B cell (primary cell): ENCODE measurements at regions not wholly inside any gene's neighbourhood (a gene's known extent, or its start where the extent isn't known, plus 50 kb on each side); places are given as distances from the start of the nearest gene placed in this dataset.
"Not testable (repeated sequence)": the region's sequence is repeated elsewhere in the genome, so short reads cannot be mapped to it uniquely, and the experiment has no call there.

Source experiments
- ATAC-seq: fragments of 200-7000 bp; cut with Tn5 transposase; one replicate; pipeline ENCODE4 v1.10.0; 2021; ENCODE audit warnings: low read depth, mild to moderate bottlenecking, moderate number of reproducible peaks, moderate library complexity
- CTCF ChIA-PET: fragments of 350-600 bp; sonication (Branson Sonifier 250); formaldehyde crosslinking; loops from one replicate; lab custom pipeline; 2021; ENCODE audit warnings: antibody characterized with exemption, inconsistent platforms; lab: Charles Lee
- POLR2A ChIA-PET: fragments of 350-600 bp; sonication (Branson Sonifier 250); formaldehyde crosslinking; loops from one replicate; lab custom pipeline; 2021; ENCODE audit warnings: antibody characterized with exemption; lab: Charles Lee
- DNase-seq: peaks from one replicate; pipeline ENCODE4 v3.0.0; 2013
- H2AFZ ChIP-seq: 2 replicates; pipeline ENCODE4 v1.6.1; 2012; ENCODE audit warnings: mild to moderate bottlenecking, low read depth, low read length; ENCODE audit not compliant: insufficient read depth, poor library complexity, severe bottlenecking
- H3K27ac ChIP-seq, 2 donors: 1 replicate in 1 of 2; 2 replicates in 1 of 2; pipeline ENCODE4 v1.5.1; 2012 to 2013; ENCODE audit warnings: low read length in 2 of 2, mild to moderate bottlenecking in 2 of 2, moderate library complexity in 1 of 2
- H3K27me3 ChIP-seq, 4 experiments: fragments of 200-600 bp in 1 of 4; sonication (generic) in 1 of 4; replicated peaks in 1 of 4; 1 replicate in 2 of 4; 2 replicates in 2 of 4; pipeline versions ENCODE4 v1.6.1 to v1.7.0; 2013 to 2016; ENCODE audit warnings: low read length in 3 of 4, mild to moderate bottlenecking in 2 of 4, mixed read lengths in 1 of 4, moderate library complexity in 1 of 4; ENCODE audit not compliant: insufficient read depth in 4 of 4, control insufficient read depth in 3 of 4; ENCODE audit errors: control extremely low read depth in 1 of 4
- H3K36me3 ChIP-seq, 2 experiments: replicated peaks in 1 of 2; 1 replicate in 1 of 2; 2 replicates in 1 of 2; pipeline versions ENCODE4 v1.6.1 to v1.7.1; 2013; ENCODE audit warnings: low read length in 1 of 2; ENCODE audit not compliant: insufficient read depth in 2 of 2, control insufficient read depth in 1 of 2; ENCODE audit errors: control extremely low read depth in 1 of 2, extremely low read depth in 1 of 2
- H3K4me1 ChIP-seq, 2 donors: fragments of 200-600 bp in 1 of 2; sonication (generic) in 1 of 2; 1 replicate in 1 of 2; 2 replicates in 1 of 2; pipeline versions ENCODE4 v1.5.1 to v1.6.1; 2013 to 2017; ENCODE audit warnings: low read length in 2 of 2; ENCODE audit not compliant: control insufficient read depth in 2 of 2, insufficient read depth in 2 of 2
- H3K4me2 ChIP-seq: replicated peaks from 2 replicates; pipeline ENCODE3; 2012; ENCODE audit warnings: mild to moderate bottlenecking, low read depth, low read length; ENCODE audit not compliant: poor library complexity, severe bottlenecking
- H3K4me3 ChIP-seq, 5 experiments: fragments of 200-600 bp in 1 of 5; sonication (generic) in 1 of 5; 1 replicate in 3 of 5; 2 replicates in 2 of 5; pipeline versions ENCODE4 v1.5.1 to v1.7.0; 2011 to 2016; ENCODE audit warnings: low read length in 4 of 5, mild to moderate bottlenecking in 4 of 5, low read depth in 2 of 5, control low read depth in 1 of 5, moderate library complexity in 1 of 5; ENCODE audit not compliant: insufficient read depth in 1 of 5; ENCODE audit errors: control extremely low read depth in 1 of 5, extremely low read depth in 1 of 5
- H3K79me2 ChIP-seq: fragments of 200-600 bp; sonication (generic); one replicate; pipeline ENCODE4 v1.6.0; 2016; ENCODE audit warnings: low read length; ENCODE audit not compliant: control insufficient read depth, insufficient read depth
- H3K9ac ChIP-seq: fragments of 200-600 bp; sonication (generic); 2 replicates; pipeline ENCODE4 v1.6.1; 2017; ENCODE audit warnings: mild to moderate bottlenecking, low read length, moderate library complexity
- H3K9me3 ChIP-seq, 3 donors: one replicate each; pipeline versions ENCODE4 v1.6.1 to v1.7.1; 2013; ENCODE audit warnings: low read length in 2 of 3; ENCODE audit not compliant: control insufficient read depth in 2 of 3, insufficient read depth in 1 of 3; ENCODE audit errors: control extremely low read depth in 1 of 3
- H4K20me1 ChIP-seq: 2 replicates; pipeline ENCODE4 v1.6.0; 2012; ENCODE audit warnings: mild to moderate bottlenecking, low read length; ENCODE audit not compliant: insufficient read depth, control insufficient read depth, poor library complexity, severe bottlenecking
- H3K27ac Mint-ChIP-seq: one replicate; pipeline ENCODE4 v1.8.0; 2021; ENCODE audit warnings: mixed read lengths
- H3K27me3 Mint-ChIP-seq: one replicate; pipeline ENCODE4 v1.8.0; 2021; ENCODE audit warnings: mixed read lengths
- H3K4me1 Mint-ChIP-seq: one replicate; pipeline ENCODE4 v1.8.0; 2021; ENCODE audit warnings: mixed read lengths
- H3K4me3 Mint-ChIP-seq: one replicate; pipeline ENCODE4 v1.8.0; 2021; ENCODE audit warnings: mixed read lengths
- H3K9me3 Mint-ChIP-seq: one replicate; pipeline ENCODE4 v1.8.0; 2022; ENCODE audit warnings: mixed read lengths; ENCODE audit not compliant: insufficient read depth
- EZH2 ChIP-seq: IDR thresholded peaks from 2 replicates; pipeline ENCODE4 v1.6.1; 2012; ENCODE audit warnings: borderline replicate concordance, low read depth, mild to moderate bottlenecking, moderate library complexity, low read length; ENCODE audit not compliant: insufficient read depth, poor library complexity, severe bottlenecking
- WGBS: methylation state at CpG from one replicate; pipeline ENCODE4 v1.1.5; 2013; ENCODE audit warnings: missing lambda C conversion rate; ENCODE audit not compliant: insufficient coverage; 5-methylcytosine and 5-hydroxymethylcytosine counted together
- intact Hi-C: fragments of 100-400 bp; cut with micrococcal nuclease; formaldehyde crosslinking; loops from one replicate; pipeline ENCODE4 v1.10.0; 2022
- TF ChIP-seq, protein P1 (sequence below): fragments of 200-600 bp; IDR thresholded peaks from one replicate; pipeline ENCODE4 v1.8.0; 2022; ENCODE audit warnings: antibody characterized with exemption, mild to moderate bottlenecking

DNA sequence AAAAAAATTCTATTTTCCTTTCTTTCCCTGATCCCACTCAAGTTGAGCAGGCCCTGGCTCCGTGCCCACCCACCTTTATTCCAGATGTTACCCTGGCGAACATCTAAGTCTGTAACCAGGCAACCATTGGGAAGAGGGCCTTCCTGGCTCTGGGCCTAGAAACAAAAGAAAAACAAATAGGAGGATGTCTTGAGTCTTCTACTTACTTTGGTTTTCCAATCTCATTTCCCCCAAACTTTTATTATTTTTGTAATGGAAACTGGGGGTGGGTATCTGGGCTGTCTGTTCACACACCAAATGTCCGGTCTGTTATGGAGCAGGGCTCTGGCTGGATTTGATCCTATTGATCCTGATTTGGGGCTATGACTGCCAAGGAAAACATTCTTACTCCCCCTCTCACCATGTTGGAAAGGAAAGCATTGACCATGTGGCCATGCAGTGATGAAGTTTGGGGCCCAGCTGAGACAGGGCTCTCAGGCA lies 744.1 kb downstream of the DHX35 start:
- intact Hi-C loops = no loop called here
- Mint-ChIP-seq H3K9me3 (no peaks in the 10 kb centered on the region), H3K4me1 (peaks cover 4% of the 10 kb centered on the region), H3K27me3 (no peaks in the 10 kb centered on the region), H3K27ac (no peak overlapping the region), H3K4me3 (no peak overlapping the region)
- Histone ChIP-seq H3K4me1 (no peaks in the 10 kb centered on the region), H3K79me2 (no peaks in the 10 kb centered on the region), H3K36me3 (no peaks in the 10 kb centered on the region), H2AFZ (no peak overlapping the region), H3K4me3 (no peak overlapping the region), H3K4me2 (no peak overlapping the region), H3K9ac (no peak overlapping the region), H3K27ac (no peak overlapping the region), H3K9me3 (no peaks in the 10 kb centered on the region), H4K20me1 (no peaks in the 10 kb centered on the region), H3K27me3 (no peaks in the 10 kb centered on the region)
- ATAC-seq = no peak
- WGBS = no CpG with 5 or more reads among the region's 3 CpGs
- CTCF ChIA-PET = no interaction called here
- POLR2A ChIA-PET = no interaction called here
- TF ChIP-seq, protein P1, sequence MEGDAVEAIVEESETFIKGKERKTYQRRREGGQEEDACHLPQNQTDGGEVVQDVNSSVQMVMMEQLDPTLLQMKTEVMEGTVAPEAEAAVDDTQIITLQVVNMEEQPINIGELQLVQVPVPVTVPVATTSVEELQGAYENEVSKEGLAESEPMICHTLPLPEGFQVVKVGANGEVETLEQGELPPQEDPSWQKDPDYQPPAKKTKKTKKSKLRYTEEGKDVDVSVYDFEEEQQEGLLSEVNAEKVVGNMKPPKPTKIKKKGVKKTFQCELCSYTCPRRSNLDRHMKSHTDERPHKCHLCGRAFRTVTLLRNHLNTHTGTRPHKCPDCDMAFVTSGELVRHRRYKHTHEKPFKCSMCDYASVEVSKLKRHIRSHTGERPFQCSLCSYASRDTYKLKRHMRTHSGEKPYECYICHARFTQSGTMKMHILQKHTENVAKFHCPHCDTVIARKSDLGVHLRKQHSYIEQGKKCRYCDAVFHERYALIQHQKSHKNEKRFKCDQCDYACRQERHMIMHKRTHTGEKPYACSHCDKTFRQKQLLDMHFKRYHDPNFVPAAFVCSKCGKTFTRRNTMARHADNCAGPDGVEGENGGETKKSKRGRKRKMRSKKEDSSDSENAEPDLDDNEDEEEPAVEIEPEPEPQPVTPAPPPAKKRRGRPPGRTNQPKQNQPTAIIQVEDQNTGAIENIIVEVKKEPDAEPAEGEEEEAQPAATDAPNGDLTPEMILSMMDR = no peak
- TF ChIP-seq EZH2 = no peak
- DNase-seq = no peak

DNA sequence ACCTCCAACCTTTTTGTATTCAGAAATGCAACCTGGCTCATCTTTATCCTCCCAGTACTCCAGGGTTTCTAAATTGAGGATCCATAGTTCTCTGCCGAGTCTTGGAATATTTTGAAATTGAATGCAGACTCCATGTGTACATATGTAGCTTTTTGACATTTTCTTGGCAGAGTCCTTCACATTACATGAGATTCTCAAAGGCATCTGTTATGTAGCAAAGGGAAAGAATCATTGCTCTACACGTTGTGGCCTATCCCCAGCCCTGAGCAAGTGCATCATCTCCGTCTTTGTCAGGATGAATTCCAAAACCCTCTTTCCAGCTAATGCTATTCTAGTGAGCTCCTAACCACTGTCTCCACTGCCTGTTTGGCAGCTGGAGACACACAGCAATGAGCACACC lies 742.9 kb downstream of the DHX35 start:
- Histone ChIP-seq H3K9ac (no peak overlapping the region), H4K20me1 (no peaks in the 10 kb centered on the region), H3K27me3 (no peaks in the 10 kb centered on the region), H3K27ac (no peak overlapping the region), H3K79me2 (no peaks in the 10 kb centered on the region), H3K4me2 (no peak overlapping the region), H3K4me3 (no peak overlapping the region), H2AFZ (no peak overlapping the region), H3K36me3 (no peaks in the 10 kb centered on the region), H3K4me1 (no peaks in the 10 kb centered on the region), H3K9me3 (no peaks in the 10 kb centered on the region)
- ChIA-PET POLR2A (no interaction called here), CTCF (no interaction called here)
- Mint-ChIP-seq H3K4me3 (no peak overlapping the region), H3K27ac (no peak overlapping the region), H3K9me3 (no peaks in the 10 kb centered on the region), H3K4me1 (peaks cover 4% of the 10 kb centered on the region), H3K27me3 (no peaks in the 10 kb centered on the region)
- TF ChIP-seq, protein P1 = no peak
- no peak for TF ChIP-seq EZH2
- ATAC-seq = no peak
- no peak for DNase-seq
- WGBS = 100% methylated on average over 2 of the region's 3 CpGs
- intact Hi-C loops = no loop called here

DNA sequence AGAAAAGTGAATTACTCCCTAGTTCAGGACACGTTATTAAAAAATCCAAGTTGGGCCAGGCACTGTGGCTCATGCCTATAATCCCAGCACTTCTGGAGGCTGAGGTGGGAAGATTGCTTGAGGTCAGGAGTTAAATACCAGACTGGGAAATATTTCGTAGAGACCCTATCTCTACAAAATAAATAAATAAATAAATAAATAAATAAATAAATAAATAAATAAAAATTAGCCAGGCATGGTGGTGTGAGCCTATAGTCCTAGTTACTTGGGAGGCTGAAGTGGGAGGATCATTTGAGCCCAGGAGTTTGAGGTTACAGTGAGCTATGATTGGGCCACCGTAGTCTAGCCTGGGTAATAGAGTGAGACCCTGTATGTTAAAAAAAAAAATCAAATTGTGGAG lies 741.2 kb downstream of the DHX35 start:
- intact Hi-C loops, H2AFZ ChIP-seq, H3K4me1 Mint-ChIP-seq, H3K27me3 Mint-ChIP-seq, H3K27me3 ChIP-seq, H3K36me3 ChIP-seq, DNase-seq, POLR2A ChIA-PET, H3K9ac ChIP-seq, H3K9me3 ChIP-seq, H3K27ac ChIP-seq, H3K4me3 ChIP-seq, H3K4me1 ChIP-seq, H3K4me2 ChIP-seq, CTCF ChIA-PET, H3K9me3 Mint-ChIP-seq, H4K20me1 ChIP-seq, H3K27ac Mint-ChIP-seq, H3K79me2 ChIP-seq, ATAC-seq, H3K4me3 Mint-ChIP-seq: not testable (repeated sequence)
- no CpG with 5 or more reads among the region's 3 CpGs for WGBS
